Lung (tissue), 11 donors: ENCODE measurements at regions not wholly inside any gene's neighbourhood (a gene's known extent, or its start where the extent isn't known, plus 50 kb on each side); places are given as distances from the start of the nearest gene placed in this dataset.

ENCODE experiments used
- ATAC-seq: fragments of 200-7000 bp; cut with Tn5 transposase; one replicate; pipeline ENCODE4 v1.9.1; 2020; ENCODE audit warnings: moderate number of reproducible peaks; ENCODE audit not compliant: insufficient read depth, low FRiP score
- DNase-seq, 3 donors: peaks; one replicate each; pipeline ENCODE4 v3.0.0-alpha.2; 2013 to 2017
- H3K27ac ChIP-seq, 2 donors: one replicate each; pipeline ENCODE4 v1.5.1; 2013; ENCODE audit warnings: mild to moderate bottlenecking in 2 of 2, moderate library complexity in 2 of 2, control low read depth in 1 of 2, inconsistent platforms in 1 of 2, low read depth in 1 of 2, low read length in 1 of 2
- H3K27me3 ChIP-seq, 3 donors: one replicate each; pipeline ENCODE4 v1.5.1; 2013; ENCODE audit warnings: low read length in 2 of 3; ENCODE audit not compliant: control insufficient read depth in 3 of 3, insufficient read depth in 3 of 3
- H3K36me3 ChIP-seq, 4 donors: one replicate each; pipeline ENCODE4 v1.5.1; 2013; ENCODE audit warnings: low read length in 4 of 4, mild to moderate bottlenecking in 1 of 4, moderate library complexity in 1 of 4; ENCODE audit not compliant: control insufficient read depth in 4 of 4, insufficient read depth in 4 of 4
- H3K4me1 ChIP-seq, 5 donors: one replicate each; pipeline ENCODE4 v1.5.1; 2013; ENCODE audit warnings: low read length in 5 of 5, mild to moderate bottlenecking in 2 of 5, moderate library complexity in 1 of 5; ENCODE audit not compliant: control insufficient read depth in 5 of 5, insufficient read depth in 5 of 5
- H3K4me3 ChIP-seq: one replicate; pipeline ENCODE4 v1.5.1; 2013; ENCODE audit warnings: mild to moderate bottlenecking, control low read depth, moderate library complexity
- H3K9ac ChIP-seq, 2 donors: one replicate each; pipeline ENCODE4 v1.5.1; 2013; ENCODE audit warnings: low read length in 2 of 2, control low read depth in 1 of 2; ENCODE audit not compliant: insufficient read depth in 1 of 2
- H3K9me3 ChIP-seq, 4 donors: one replicate each; pipeline ENCODE4 v1.5.1; 2013; ENCODE audit warnings: low read length in 3 of 4, mild to moderate bottlenecking in 1 of 4, moderate library complexity in 1 of 4; ENCODE audit not compliant: control insufficient read depth in 4 of 4, insufficient read depth in 3 of 4
- WGBS, 2 donors: extraction: QIAGEN DNeasy Blood & Tissue Kit; methylation state at CpG; one replicate each; pipeline ENCODE4 v1.1.7; 2013; 5-methylcytosine and 5-hydroxymethylcytosine counted together
- TF ChIP-seq, protein P1 (sequence below): IDR thresholded peaks from 2 replicates; pipeline ENCODE4 v1.5.1; 2012; ENCODE audit warnings: mild to moderate bottlenecking; ENCODE audit errors: control extremely low read depth, extremely low read depth
- donor health status: control.
- donor health status: control.
- donor health status: Bipolar disorder and iron deficiency.
- donor health status: healthy.
- donor health status: DM: yes; HTN: yes; CAD: no.

DNA sequence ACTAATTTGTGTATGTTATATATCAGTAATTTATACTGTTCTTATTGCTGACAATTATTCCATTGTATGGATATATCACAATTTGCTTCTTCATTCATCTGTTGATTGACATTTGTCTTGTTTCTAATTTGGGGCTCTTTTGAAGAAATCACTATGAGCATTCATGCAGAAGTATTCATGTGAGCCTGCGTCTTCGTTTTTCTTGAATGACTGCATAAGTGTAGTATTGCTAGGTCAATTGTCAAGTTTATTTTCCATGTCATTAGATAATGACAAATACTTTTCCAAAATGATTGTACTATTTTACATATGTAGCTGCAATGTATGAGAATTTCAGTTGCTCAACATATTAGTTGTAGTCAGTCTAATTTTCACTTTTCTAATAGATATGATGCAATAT, 1796.9 kb downstream of the SLITRK5 start:
- ATAC-seq (no peak), DNase-seq (no peak)
- Histone ChIP-seq H3K27ac (no peak overlapping the region), H3K9me3 (no peaks in the 10 kb centered on the region), H3K9ac (no peak overlapping the region), H3K27me3 (no peaks in the 10 kb centered on the region), H3K36me3 (no peaks in the 10 kb centered on the region), H3K4me3 (no peak overlapping the region), H3K4me1 (no peaks in the 10 kb centered on the region)
- TF ChIP-seq, protein P1, sequence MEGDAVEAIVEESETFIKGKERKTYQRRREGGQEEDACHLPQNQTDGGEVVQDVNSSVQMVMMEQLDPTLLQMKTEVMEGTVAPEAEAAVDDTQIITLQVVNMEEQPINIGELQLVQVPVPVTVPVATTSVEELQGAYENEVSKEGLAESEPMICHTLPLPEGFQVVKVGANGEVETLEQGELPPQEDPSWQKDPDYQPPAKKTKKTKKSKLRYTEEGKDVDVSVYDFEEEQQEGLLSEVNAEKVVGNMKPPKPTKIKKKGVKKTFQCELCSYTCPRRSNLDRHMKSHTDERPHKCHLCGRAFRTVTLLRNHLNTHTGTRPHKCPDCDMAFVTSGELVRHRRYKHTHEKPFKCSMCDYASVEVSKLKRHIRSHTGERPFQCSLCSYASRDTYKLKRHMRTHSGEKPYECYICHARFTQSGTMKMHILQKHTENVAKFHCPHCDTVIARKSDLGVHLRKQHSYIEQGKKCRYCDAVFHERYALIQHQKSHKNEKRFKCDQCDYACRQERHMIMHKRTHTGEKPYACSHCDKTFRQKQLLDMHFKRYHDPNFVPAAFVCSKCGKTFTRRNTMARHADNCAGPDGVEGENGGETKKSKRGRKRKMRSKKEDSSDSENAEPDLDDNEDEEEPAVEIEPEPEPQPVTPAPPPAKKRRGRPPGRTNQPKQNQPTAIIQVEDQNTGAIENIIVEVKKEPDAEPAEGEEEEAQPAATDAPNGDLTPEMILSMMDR: no peak
- 91 to 94% methylated on average over 2 of the region's 2 CpGs for WGBS, 2 donors

DNA sequence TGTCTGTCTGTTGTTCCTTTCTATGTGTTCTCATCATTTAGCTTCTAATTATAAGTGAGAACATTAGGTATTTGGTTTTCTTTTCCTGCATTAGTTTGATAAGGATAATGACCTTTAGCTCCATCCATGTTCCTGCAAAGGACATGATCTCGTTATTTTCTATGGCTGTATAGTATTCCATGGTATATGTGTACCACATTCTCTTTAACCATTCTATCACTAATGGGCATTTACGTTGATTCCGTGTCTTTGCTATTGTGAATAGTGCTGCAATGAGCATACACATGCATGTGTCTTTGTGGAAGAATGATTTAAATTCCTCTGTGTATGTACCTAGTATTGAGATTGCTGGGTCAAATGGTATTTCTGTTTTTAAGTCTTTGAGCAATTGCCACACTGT, 1799.7 kb downstream of the SLITRK5 start:
- H3K9ac ChIP-seq: no peak overlapping the region
- WGBS, 2 donors: 84 to 91% methylated on average over 3 of the region's 3 CpGs
- peaks cover 0 to 3% (median 2%) of the 10 kb centered on the region in 4 donors for H3K9me3 ChIP-seq
- no peaks in the 10 kb centered on the region for H3K36me3 ChIP-seq
- TF ChIP-seq, protein P1: no peak
- H3K4me3 ChIP-seq: no peak overlapping the region
- DNase-seq: no peak
- H3K4me1 ChIP-seq: no peaks in the 10 kb centered on the region
- no peaks in the 10 kb centered on the region for H3K27me3 ChIP-seq
- no peak overlapping the region for H3K27ac ChIP-seq
- ATAC-seq: no peak

- H3K9ac ChIP-seq: no peak overlapping the region
- no peak for ATAC-seq
Observed at GRCh38 chr13:89474432-89474831, 1803.3 kb downstream of the SLITRK5 start.

GRCh38 chr13:89486065-89486464, 1814.9 kb downstream of the SLITRK5 start:
- no peak overlapping the region for H3K27ac ChIP-seq
- no peaks in the 10 kb centered on the region for H3K9me3 ChIP-seq
- DNase-seq (no peak), ATAC-seq (no peak)
- 90 to 97% methylated on average over 1 of the region's 1 CpG for WGBS, 2 donors
- H3K36me3 ChIP-seq: no peaks in the 10 kb centered on the region
- H3K4me3 ChIP-seq: no peak overlapping the region
- no peaks in the 10 kb centered on the region for H3K4me1 ChIP-seq
- no peaks in the 10 kb centered on the region for H3K27me3 ChIP-seq
- TF ChIP-seq, protein P1: no peak
- H3K9ac ChIP-seq: no peak overlapping the region

More at GRCh38 chr13:89474432-89474831, 1803.3 kb downstream of the SLITRK5 start:
- TF ChIP-seq, protein P1: no peak
- Histone ChIP-seq H3K27ac (no peak overlapping the region), H3K27me3 (no peaks in the 10 kb centered on the region), H3K9me3 (peaks cover 0 to 10% (median 4%) of the 10 kb centered on the region in 4 donors), H3K4me3 (no peak overlapping the region), H3K36me3 (no peaks in the 10 kb centered on the region), H3K4me1 (no peaks in the 10 kb centered on the region)
- DNase-seq: no peak
